ENCODE measurements at regions not wholly inside any gene's neighbourhood (a gene's known extent, or its start where the extent isn't known, plus 50 kb on each side); places are given as distances from the start of the nearest gene placed in this dataset.

DNA sequence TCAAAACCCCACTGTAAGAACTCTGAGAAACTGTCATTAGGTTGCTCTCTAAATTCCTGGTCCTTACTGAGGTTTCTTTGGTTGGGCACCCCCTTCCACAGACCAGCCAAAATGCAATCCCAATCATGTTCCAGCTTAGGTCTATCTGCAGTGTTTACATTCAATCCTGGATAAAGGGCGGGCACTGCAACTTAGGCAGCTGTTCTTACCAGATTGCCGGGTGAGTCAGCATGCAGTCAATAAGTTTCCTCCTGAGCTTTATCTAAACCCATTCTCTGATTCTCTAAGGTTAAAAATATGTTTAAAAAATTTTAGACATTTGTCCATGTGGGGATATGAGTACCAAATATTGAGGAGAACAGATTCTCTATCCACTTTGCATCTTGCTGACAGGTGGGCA, 197.8 kb downstream of the HAO1 start:
- Mint-ChIP-seq H3K27ac (no peak overlapping the region), H3K27me3 (no peaks in the 10 kb centered on the region), H3K4me3 (no peak overlapping the region), H3K4me1 (no peaks in the 10 kb centered on the region), H3K9me3 (ENCODE audit: insufficient read depth) (peaks cover 7% of the 10 kb centered on the region)
- ATAC-seq (ENCODE audit: low read depth) (no peak), DNase-seq (no peak)
- Histone ChIP-seq H2AFZ (ENCODE audit: insufficient read depth, low read depth, low read length, poor library complexity, severe bottlenecking) (no peak overlapping the region), H4K20me1 (ENCODE audit: control insufficient read depth, insufficient read depth, low read length, poor library complexity, severe bottlenecking) (no peaks in the 10 kb centered on the region), H3K27ac (ENCODE audit: low read length in 2 of 2) (no peak overlapping the region), H3K36me3 (replicated peaks in 1 of 2; ENCODE audit: control extremely low read depth in 1 of 2, control insufficient read depth in 1 of 2, extremely low read depth in 1 of 2, insufficient read depth in 2 of 2, low read length in 1 of 2) (no peaks in the 10 kb centered on the region), H3K27me3 (replicated peaks in 1 of 4; ENCODE audit: control extremely low read depth in 1 of 4, control insufficient read depth in 3 of 4, insufficient read depth in 4 of 4, low read length in 3 of 4) (no peaks in the 10 kb centered on the region), H3K9me3 (ENCODE audit: control extremely low read depth in 1 of 3, control insufficient read depth in 2 of 3, insufficient read depth in 1 of 3, low read length in 2 of 3) (no peaks in the 10 kb centered on the region), H3K4me2 (replicated peaks; ENCODE audit: low read depth, low read length, poor library complexity, severe bottlenecking) (no peak overlapping the region), H3K4me1 (ENCODE audit: control insufficient read depth in 2 of 2, insufficient read depth in 2 of 2, low read length in 2 of 2) (no peaks in the 10 kb centered on the region), H3K4me3 (ENCODE audit: control extremely low read depth in 1 of 5, extremely low read depth in 1 of 5, insufficient read depth in 1 of 5, low read depth in 2 of 5, low read length in 4 of 5) (no peak overlapping the region), H3K79me2 (ENCODE audit: control insufficient read depth, insufficient read depth, low read length) (no peaks in the 10 kb centered on the region), H3K9ac (ENCODE audit: low read length) (no peak overlapping the region)
- WGBS (ENCODE audit: insufficient coverage) = 100% methylated on average over 1 of the region's 2 CpGs
- TF ChIP-seq, protein P1, sequence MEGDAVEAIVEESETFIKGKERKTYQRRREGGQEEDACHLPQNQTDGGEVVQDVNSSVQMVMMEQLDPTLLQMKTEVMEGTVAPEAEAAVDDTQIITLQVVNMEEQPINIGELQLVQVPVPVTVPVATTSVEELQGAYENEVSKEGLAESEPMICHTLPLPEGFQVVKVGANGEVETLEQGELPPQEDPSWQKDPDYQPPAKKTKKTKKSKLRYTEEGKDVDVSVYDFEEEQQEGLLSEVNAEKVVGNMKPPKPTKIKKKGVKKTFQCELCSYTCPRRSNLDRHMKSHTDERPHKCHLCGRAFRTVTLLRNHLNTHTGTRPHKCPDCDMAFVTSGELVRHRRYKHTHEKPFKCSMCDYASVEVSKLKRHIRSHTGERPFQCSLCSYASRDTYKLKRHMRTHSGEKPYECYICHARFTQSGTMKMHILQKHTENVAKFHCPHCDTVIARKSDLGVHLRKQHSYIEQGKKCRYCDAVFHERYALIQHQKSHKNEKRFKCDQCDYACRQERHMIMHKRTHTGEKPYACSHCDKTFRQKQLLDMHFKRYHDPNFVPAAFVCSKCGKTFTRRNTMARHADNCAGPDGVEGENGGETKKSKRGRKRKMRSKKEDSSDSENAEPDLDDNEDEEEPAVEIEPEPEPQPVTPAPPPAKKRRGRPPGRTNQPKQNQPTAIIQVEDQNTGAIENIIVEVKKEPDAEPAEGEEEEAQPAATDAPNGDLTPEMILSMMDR (IDR thresholded peaks at IDR 0.05) = no peak
- no peak for TF ChIP-seq EZH2 (IDR thresholded peaks at IDR 0.05; ENCODE audit: borderline replicate concordance, insufficient read depth, low read depth, low read length, poor library complexity, severe bottlenecking)
- ChIA-PET CTCF (no interaction called here), POLR2A (no interaction called here)
- intact Hi-C loops (cut with micrococcal nuclease) = no loop called here

DNA sequence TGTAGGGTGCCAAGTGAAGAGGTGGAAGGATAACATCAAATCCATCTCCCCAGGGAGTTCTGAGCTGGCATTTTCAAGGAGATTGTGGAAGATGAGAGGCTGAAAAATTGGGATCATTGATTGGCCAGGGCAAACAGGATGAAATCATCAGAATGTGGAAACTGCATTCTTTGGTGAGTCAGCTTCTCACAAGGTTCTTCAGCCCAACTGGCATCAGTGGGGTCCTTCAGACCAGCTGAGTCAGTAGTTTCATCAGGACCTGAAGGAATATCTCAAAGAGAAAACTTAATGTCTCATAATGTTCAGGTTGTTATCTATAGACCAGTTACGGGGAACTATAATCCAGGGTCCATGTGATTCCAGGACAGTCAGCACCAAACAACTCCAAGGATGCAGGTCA, 195.8 kb downstream of the HAO1 start:
- H3K4me3 Mint-ChIP-seq = no peak overlapping the region
- peaks cover 7% of the 10 kb centered on the region for H3K9me3 Mint-ChIP-seq (ENCODE audit: insufficient read depth)
- ATAC-seq (ENCODE audit: low read depth) = no peak
- intact Hi-C loops (cut with micrococcal nuclease) = no loop called here
- H3K4me1 Mint-ChIP-seq = no peaks in the 10 kb centered on the region
- WGBS (ENCODE audit: insufficient coverage) = 100% methylated on average over 1 of the region's 1 CpG
- H4K20me1 ChIP-seq (ENCODE audit: control insufficient read depth, insufficient read depth, low read length, poor library complexity, severe bottlenecking) = no peaks in the 10 kb centered on the region
- no peaks in the 10 kb centered on the region for H3K27me3 ChIP-seq (replicated peaks in 1 of 4; ENCODE audit: control extremely low read depth in 1 of 4, control insufficient read depth in 3 of 4, insufficient read depth in 4 of 4, low read length in 3 of 4)
- H3K9me3 ChIP-seq (ENCODE audit: control extremely low read depth in 1 of 3, control insufficient read depth in 2 of 3, insufficient read depth in 1 of 3, low read length in 2 of 3) = no peaks in the 10 kb centered on the region
- no peaks in the 10 kb centered on the region for H3K4me1 ChIP-seq (ENCODE audit: control insufficient read depth in 2 of 2, insufficient read depth in 2 of 2, low read length in 2 of 2)
- ChIA-PET POLR2A (no interaction called here), CTCF (no interaction called here)
- H3K27ac Mint-ChIP-seq = no peak overlapping the region
- no peak for DNase-seq
- no peak overlapping the region for H3K9ac ChIP-seq (ENCODE audit: low read length)
- no peak overlapping the region for H3K4me3 ChIP-seq (ENCODE audit: control extremely low read depth in 1 of 5, extremely low read depth in 1 of 5, insufficient read depth in 1 of 5, low read depth in 2 of 5, low read length in 4 of 5)
- TF ChIP-seq, protein P1 (IDR thresholded peaks at IDR 0.05) = no peak
- TF ChIP-seq EZH2 (IDR thresholded peaks at IDR 0.05; ENCODE audit: borderline replicate concordance, insufficient read depth, low read depth, low read length, poor library complexity, severe bottlenecking) = no peak
- no peaks in the 10 kb centered on the region for H3K27me3 Mint-ChIP-seq
- no peak overlapping the region for H3K27ac ChIP-seq (ENCODE audit: low read length in 2 of 2)
- no peaks in the 10 kb centered on the region for H3K36me3 ChIP-seq (replicated peaks in 1 of 2; ENCODE audit: control extremely low read depth in 1 of 2, control insufficient read depth in 1 of 2, extremely low read depth in 1 of 2, insufficient read depth in 2 of 2, low read length in 1 of 2)
- H2AFZ ChIP-seq (ENCODE audit: insufficient read depth, low read depth, low read length, poor library complexity, severe bottlenecking) = no peak overlapping the region
- no peaks in the 10 kb centered on the region for H3K79me2 ChIP-seq (ENCODE audit: control insufficient read depth, insufficient read depth, low read length)
- H3K4me2 ChIP-seq (replicated peaks; ENCODE audit: low read depth, low read length, poor library complexity, severe bottlenecking) = no peak overlapping the region

Data from B cell (primary cell).